ENCODE measurements at regions not wholly inside any gene's neighbourhood (a gene's known extent, or its start where the extent isn't known, plus 50 kb on each side); places are given as distances from the start of the nearest gene placed in this dataset.

DNA sequence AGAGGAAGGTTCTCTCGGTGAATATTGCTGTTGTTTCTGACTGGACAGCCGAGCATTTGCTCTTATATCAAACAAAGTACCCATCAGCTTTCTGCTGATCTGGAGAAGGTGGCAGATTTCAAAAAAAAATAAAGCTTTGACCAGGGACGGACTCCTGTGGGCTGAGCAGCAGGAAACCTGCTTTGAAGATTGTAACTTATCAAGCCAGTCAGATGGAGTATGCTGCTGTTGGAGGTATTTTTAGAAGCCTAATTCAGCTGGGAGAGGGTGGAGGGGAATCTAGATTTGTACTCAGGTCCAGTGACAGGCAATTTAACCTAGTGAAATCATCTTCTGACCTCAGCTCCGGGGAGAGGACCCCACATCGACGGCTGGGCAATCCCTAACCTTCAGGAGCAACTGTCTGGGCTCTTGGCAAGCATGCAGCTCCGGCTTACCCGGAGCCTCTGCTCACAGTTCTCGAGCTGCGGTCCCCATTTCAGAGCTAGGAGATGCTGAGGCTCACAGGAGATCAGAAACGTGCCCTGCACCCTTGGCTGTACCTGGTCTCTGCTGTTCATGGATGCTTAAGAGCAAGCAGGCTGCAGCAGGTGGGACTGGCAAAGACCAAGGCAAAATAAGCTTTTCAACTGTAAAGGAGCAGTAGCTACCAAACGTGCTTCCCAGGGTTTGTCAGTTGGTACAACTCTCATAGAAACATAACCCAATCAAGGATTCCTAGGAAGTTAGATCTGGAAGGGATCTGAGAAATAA lies 89.3 kb upstream of the ST8SIA2 start:
- TF ChIP-seq CTCF (IDR thresholded peaks at IDR 0.05): no peak
- TF ChIP-seq POLR2A (IDR thresholded peaks at IDR 0.05): no peak

Measured in adrenal gland (tissue), 5 donors.